Activated T-cell treated with anti-CD3 and anti-CD28 coated beads for 48 hours (primary cell): ENCODE measurements at regions not wholly inside any gene's neighbourhood (a gene's known extent, or its start where the extent isn't known, plus 50 kb on each side); places are given as distances from the start of the nearest gene placed in this dataset.

Source experiments
- DNase-seq: peaks from one replicate; pipeline ENCODE4 v3.0.0-alpha.2; 2020; ENCODE audit warnings: low read depth

- DNase-seq: no peak
These were observed 50.8 kb upstream of the OCM2 start for GRCh38 chr7:98040626-98041360.

- DNase-seq: no peak
These were observed 56.8 kb upstream of the OCM2 start for GRCh38 chr7:98046816-98047215.

GRCh38 chr7:98049034-98049433, 57.6 kb upstream of the LMTK2 start:
- no peak for DNase-seq

GRCh38 chr7:98051118-98051744, 55.4 kb upstream of the LMTK2 start:
- DNase-seq: peak; percentile 59

- no peak for DNase-seq
These were observed 52.1 kb upstream of the LMTK2 start for GRCh38 chr7:98054585-98054984.

- DNase-seq: no peak
These were observed 50.1 kb upstream of the LMTK2 start for GRCh38 chr7:98056580-98056979.
